OCI-LY1 (cell line): ENCODE measurements at regions not wholly inside any gene's neighbourhood (a gene's known extent, or its start where the extent isn't known, plus 50 kb on each side); places are given as distances from the start of the nearest gene placed in this dataset.

Experiments used
- EZH2 ChIP-seq: fragments of 200-600 bp; sonication (generic), shearing (Covaris generic); IDR thresholded peaks from 2 replicates; pipeline ENCODE4 v1.8.0; 2017; ENCODE audit warnings: borderline replicate concordance, mixed run types, mild to moderate bottlenecking, antibody characterized with exemption, low read length, moderate library complexity, mixed read lengths
- TF ChIP-seq, protein P1 (sequence below): fragments of 200-600 bp; sonication (generic), shearing (Covaris generic); IDR thresholded peaks from 2 replicates; pipeline ENCODE4 v1.5.1; 2017; ENCODE audit warnings: mild to moderate bottlenecking, antibody characterized with exemption, low read length, moderate library complexity, mixed read lengths

DNA sequence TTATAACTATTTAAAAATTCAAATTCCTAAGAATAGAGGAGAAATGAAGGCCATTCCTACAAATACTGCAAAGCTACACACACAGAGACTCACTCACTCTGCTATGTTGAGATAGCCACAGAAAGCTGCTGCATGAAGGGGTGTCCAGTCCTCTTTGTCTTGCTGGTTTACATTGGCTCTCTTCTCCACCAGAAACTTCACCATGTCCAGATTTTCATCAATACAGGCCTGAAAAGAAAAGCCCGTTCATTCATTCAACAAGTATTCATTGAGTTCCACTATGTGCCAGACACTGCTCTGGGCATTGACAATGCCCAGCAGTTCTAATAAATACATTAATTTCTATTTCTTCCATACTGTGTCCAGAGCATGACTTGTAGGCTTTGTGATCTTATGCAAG is 732.3 kb downstream of the CDY1 start:
- TF ChIP-seq, protein P1, sequence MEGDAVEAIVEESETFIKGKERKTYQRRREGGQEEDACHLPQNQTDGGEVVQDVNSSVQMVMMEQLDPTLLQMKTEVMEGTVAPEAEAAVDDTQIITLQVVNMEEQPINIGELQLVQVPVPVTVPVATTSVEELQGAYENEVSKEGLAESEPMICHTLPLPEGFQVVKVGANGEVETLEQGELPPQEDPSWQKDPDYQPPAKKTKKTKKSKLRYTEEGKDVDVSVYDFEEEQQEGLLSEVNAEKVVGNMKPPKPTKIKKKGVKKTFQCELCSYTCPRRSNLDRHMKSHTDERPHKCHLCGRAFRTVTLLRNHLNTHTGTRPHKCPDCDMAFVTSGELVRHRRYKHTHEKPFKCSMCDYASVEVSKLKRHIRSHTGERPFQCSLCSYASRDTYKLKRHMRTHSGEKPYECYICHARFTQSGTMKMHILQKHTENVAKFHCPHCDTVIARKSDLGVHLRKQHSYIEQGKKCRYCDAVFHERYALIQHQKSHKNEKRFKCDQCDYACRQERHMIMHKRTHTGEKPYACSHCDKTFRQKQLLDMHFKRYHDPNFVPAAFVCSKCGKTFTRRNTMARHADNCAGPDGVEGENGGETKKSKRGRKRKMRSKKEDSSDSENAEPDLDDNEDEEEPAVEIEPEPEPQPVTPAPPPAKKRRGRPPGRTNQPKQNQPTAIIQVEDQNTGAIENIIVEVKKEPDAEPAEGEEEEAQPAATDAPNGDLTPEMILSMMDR: no peak
- no peak for TF ChIP-seq EZH2
